ENCODE measurements at regions not wholly inside any gene's neighbourhood (a gene's known extent, or its start where the extent isn't known, plus 50 kb on each side); places are given as distances from the start of the nearest gene placed in this dataset.

DNA sequence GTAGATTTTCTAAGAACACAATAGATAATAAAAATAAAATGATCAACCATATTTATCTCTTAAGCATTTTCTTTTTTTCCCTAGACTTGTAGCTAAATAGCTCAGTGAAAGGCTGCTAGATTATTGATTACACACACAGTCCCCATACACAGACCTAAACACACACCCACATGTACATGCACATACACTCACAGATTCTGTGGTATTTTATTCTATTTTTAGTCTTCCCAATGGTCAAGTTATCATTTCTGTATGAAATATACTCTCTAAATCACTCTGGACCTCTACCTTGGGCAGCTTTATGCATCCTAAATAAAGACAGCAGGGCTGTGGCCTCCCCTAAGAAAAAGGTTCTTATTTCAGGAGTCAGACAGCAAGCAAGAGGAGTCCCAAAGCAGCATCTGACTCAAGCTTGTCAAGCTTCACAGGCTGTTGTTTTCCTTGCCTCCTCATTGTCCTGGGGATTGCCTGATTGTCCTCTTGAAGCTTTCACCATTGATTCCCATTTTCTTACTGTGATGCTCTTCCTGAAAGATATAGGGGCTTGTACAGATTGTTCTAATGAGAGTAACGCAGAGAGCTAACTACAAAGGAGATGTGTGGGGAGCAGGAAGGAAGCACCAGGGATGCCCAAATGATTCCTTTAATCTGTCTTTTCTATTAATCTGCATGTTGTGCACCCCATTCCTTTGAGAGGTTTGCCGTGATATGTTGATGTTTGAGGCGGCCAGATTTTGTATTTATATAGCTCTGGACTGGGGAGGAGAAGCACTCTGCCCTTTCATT is 986.5 kb downstream of the PCDH17 start:
- H3K56ac ChIP-seq (ENCODE audit: insufficient read length, low read depth, low read length), result no peak overlapping the region
- H3K4me2 ChIP-seq (ENCODE audit: insufficient read depth, insufficient read length, low read length), result no peak overlapping the region
- no peak overlapping the region for H2AK5ac ChIP-seq (ENCODE audit: insufficient read length, low read length)
- no peak overlapping the region for H3K18ac ChIP-seq (ENCODE audit: insufficient read length, low read depth, low read length)
- no peak overlapping the region for H3K23ac ChIP-seq (ENCODE audit: insufficient read length, low read depth, low read length)
- no peaks in the 10 kb centered on the region for H3K79me2 ChIP-seq (ENCODE audit: insufficient read depth, low read length)
- Mint-ChIP-seq H3K27me3 (ENCODE audit: low read depth) (no peaks in the 10 kb centered on the region), H3K36me3 (ENCODE audit: insufficient read depth in 1 of 3, low read depth in 3 of 3) (peaks cover 0 to under 1% (median 0%) of the 10 kb centered on the region in 3 experiments; a peak in 3 of 7 replicates), H3K4me1 (peaks cover 22 to 26% of the 10 kb centered on the region in 2 experiments), H3K4me3 (no peak overlapping the region), H3K27ac (peak overlapping the region; percentile 24 to 75 (median 36); a peak in 1 of 7 replicates), H3K9me3 (peaks cover 0 to 4% of the 10 kb centered on the region in 2 experiments; a peak in 1 of 5 replicates)
- H4K91ac ChIP-seq (ENCODE audit: insufficient read length, low read depth, low read length), result no peak overlapping the region
- no peak overlapping the region for H2BK5ac ChIP-seq (ENCODE audit: insufficient read length, low read length)
- no peaks in the 10 kb centered on the region for H3K79me1 ChIP-seq (ENCODE audit: insufficient read depth, low read depth, low read length, poor library complexity, severe bottlenecking)
- DNase-seq, result no peak
- WGBS (ENCODE audit: extremely low coverage, insufficient read length, low lambda C conversion rate), result no CpG with 5 or more reads among the region's 3 CpGs
- no peaks in the 10 kb centered on the region for H3K27me3 ChIP-seq (ENCODE audit: insufficient read depth, low read length)
- H3K23me2 ChIP-seq (ENCODE audit: insufficient read length, low read depth, low read length, poor library complexity, severe bottlenecking), result no peaks in the 10 kb centered on the region
- no peak overlapping the region for H3K9ac ChIP-seq (ENCODE audit: extremely low read depth, insufficient read length, low read length)
- no peaks in the 10 kb centered on the region for H3K9me3 ChIP-seq (ENCODE audit: control insufficient read depth, low read depth, low read length)
- no peak overlapping the region for H2BK120ac ChIP-seq (ENCODE audit: low read depth, low read length, poor library complexity, severe bottlenecking)
- no peak overlapping the region for H2BK15ac ChIP-seq (ENCODE audit: low read depth, low read length)
- H4K20me1 ChIP-seq (ENCODE audit: control insufficient read depth, insufficient read depth, insufficient read length), result no peaks in the 10 kb centered on the region
- H3K14ac ChIP-seq (ENCODE audit: insufficient read depth, low read length), result no peak overlapping the region
- no peak overlapping the region for H3T11ph ChIP-seq (ENCODE audit: low read length)
- H4K8ac ChIP-seq (replicated peaks; ENCODE audit: insufficient read length, low read depth, low read length), result no peak overlapping the region
- no peak overlapping the region for H4K5ac ChIP-seq (ENCODE audit: insufficient read length, low read depth, low read length)
- H2BK20ac ChIP-seq (ENCODE audit: low read depth, low read length, poor library complexity, severe bottlenecking), result no peak overlapping the region
- no peak overlapping the region for H2AFZ ChIP-seq (ENCODE audit: low read length)
- no peak overlapping the region for H2BK12ac ChIP-seq (ENCODE audit: insufficient read length, low read depth, low read length)
- no peak overlapping the region for H3K4ac ChIP-seq (ENCODE audit: low read depth, low read length)
- no peak overlapping the region for H3K27ac ChIP-seq (ENCODE audit: insufficient read length, low read depth, low read length)
- no peaks in the 10 kb centered on the region for H3K4me1 ChIP-seq (ENCODE audit: insufficient read depth, low read length)
- TF ChIP-seq, protein P1, sequence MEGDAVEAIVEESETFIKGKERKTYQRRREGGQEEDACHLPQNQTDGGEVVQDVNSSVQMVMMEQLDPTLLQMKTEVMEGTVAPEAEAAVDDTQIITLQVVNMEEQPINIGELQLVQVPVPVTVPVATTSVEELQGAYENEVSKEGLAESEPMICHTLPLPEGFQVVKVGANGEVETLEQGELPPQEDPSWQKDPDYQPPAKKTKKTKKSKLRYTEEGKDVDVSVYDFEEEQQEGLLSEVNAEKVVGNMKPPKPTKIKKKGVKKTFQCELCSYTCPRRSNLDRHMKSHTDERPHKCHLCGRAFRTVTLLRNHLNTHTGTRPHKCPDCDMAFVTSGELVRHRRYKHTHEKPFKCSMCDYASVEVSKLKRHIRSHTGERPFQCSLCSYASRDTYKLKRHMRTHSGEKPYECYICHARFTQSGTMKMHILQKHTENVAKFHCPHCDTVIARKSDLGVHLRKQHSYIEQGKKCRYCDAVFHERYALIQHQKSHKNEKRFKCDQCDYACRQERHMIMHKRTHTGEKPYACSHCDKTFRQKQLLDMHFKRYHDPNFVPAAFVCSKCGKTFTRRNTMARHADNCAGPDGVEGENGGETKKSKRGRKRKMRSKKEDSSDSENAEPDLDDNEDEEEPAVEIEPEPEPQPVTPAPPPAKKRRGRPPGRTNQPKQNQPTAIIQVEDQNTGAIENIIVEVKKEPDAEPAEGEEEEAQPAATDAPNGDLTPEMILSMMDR (conservative IDR thresholded peaks at IDR 0.05), result no peak
